Left ventricle myocardium superior (tissue), 1 donor: ENCODE measurements at regions not wholly inside any gene's neighbourhood (a gene's known extent, or its start where the extent isn't known, plus 50 kb on each side); places are given as distances from the start of the nearest gene placed in this dataset.
"Not testable (repeated sequence)": the region's sequence is repeated elsewhere in the genome, so short reads cannot be mapped to it uniquely, and the experiment has no call there.

Experiments used
- ATAC-seq: fragments of 200-7000 bp; cut with Tn5 transposase; one replicate; pipeline ENCODE4 v1.9.1; 2020; ENCODE audit warnings: mild to moderate bottlenecking, moderate library complexity
- DNase-seq: peaks from one replicate; pipeline ENCODE4 v3.0.0-alpha.2; 2020
- intact Hi-C: fragments of 100-400 bp; cut with micrococcal nuclease; formaldehyde crosslinking; loops from one replicate; pipeline ENCODE4 v1.11.0; 2022
- donor health status: DM: no; HTN: yes; CAD: no; lungs with severe emphysema.

DNA sequence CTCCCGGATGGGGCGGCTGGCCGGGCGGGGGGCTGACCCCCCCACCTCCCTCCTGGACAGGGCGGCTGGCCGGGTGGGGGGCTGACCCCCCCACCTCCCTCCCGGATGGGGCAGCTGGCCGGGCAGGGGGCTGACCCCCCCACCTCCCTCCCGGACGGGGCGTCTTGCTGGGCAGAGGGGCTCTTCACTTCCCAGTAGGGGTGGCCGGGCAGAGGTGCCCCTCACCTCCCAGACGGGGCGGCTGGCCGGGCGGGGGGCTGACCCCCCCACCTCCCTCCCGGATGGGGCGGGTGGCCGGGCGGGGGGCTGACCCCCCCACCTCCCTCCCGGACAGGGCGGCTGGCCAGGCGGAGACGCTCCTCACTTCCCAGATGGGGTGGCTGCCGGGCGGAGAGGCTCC is 55.7 kb upstream of the ACBD5 start:
- ATAC-seq, intact Hi-C loops, DNase-seq: not testable (repeated sequence)

DNA sequence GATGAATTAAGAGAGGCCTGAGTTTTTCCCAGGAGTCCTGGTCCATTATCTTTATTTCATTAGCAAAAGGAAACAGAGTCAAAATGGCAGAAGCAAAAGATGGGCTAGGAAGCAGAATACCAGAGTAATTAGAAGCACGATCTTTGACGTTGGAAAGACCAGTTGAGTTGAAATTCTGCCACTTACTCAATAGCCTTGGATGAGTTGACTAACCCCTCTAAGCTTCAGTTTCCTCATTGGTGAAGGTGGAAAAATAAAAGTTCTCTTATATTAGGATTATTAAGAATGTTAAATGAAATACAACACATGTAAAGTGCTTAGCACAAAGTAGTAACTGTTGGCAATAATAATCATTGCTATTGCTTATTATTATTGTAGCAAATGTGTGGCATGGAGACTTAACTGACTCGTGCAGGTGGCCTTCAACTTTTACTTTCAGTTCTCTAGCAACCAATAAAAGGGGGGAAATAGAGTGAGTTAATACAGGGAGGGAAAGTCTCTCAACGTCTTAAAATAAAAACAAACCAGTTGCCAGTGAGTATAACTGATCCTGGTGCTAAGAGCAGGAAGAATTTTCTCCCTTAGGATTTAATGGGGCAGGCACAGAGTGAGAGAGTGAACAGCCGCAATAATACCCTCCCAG is 50.8 kb upstream of the ACBD5 start:
- intact Hi-C loops, DNase-seq, ATAC-seq: not testable (repeated sequence)
